DMS 273 treated with DMSO at 0.1 percent for 48 hours (cell line): ENCODE measurements at regions not wholly inside any gene's neighbourhood (a gene's known extent, or its start where the extent isn't known, plus 50 kb on each side); places are given as distances from the start of the nearest gene placed in this dataset.
"Not testable (repeated sequence)": the region's sequence is repeated elsewhere in the genome, so short reads cannot be mapped to it uniquely, and the experiment has no call there.

Source experiments
- DNase-seq: peaks from one replicate; lab custom pipeline; 2025; lab: John Stamatoyannopoulos, UW

DNA sequence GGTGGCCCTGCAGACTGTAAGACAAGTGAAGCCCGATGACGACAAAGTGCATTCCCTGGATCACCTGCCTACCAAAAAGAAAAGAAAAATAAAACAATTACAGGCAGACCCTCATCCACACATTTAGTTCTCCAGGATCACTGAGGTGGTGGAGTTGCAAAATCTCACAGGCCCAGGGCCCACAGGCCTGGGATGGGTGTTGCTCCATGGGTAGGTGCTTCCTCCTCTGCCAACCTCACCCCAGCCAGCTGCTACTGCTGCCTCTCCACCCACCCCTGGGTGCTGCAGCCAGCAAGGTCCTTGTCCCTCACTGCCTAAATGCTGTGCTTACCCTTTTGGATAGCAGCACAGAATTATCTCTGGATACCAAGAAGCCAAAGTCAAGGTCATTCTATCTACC, 146.4 kb upstream of the GALNT2 start:
- no peak for DNase-seq

DNA sequence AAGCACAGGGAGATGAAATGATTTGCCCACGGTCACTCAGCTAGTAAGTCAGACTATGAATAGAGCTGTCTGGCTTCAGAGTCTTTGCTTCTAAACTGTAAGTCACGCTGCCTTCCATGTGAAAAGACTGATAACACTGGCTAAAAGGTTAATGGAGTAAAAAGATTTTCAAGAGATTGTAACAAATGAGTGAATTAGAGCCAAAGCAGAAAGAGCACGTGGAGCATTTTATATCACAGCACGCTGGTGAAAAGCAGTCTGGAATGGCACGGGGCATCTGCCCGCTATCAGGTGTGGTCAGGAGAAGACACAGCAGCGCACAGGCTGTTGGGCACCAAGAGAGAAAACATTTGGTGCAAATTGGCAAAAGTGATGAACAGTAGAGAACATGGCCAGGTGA, 144.8 kb upstream of the GALNT2 start:
- no peak for DNase-seq

DNA sequence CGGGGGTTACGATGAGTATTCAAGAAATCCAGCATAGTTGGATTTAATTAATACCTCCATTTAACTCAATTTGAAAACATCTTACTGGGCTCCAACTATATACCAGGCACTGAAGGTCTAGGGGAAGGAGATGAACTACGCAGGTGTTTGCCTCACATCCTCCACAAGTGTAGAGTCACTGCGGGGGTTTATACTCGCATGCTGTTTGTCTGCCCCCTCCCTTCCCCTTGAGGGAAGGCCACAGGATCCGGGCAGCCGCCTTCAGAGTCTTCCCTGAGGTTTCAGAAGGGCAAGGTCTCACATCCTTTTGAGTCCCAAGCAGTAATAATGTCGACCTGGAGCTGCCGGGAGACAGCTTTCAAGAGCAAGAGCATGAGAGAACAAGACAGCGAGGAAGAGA, 142.4 kb upstream of the GALNT2 start:
- no peak for DNase-seq

DNA sequence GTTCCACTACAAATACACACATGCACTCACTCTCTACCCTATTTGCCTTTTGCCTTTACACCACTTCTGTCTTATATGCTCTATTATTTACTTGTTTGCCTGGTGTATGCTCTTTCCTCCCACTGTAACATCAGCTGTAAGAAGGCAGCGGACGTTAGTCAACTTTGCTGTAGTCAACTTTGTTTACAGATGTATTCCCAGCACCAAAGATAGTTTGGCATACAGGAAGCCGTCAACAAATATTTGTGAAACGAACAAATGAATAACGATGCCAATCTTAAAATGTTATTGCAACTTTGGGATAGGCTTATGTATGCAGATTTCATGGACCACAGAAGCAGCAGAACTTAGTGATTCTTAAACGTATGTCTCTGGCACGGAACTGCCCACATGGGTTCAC, 138.3 kb upstream of the GALNT2 start:
- DNase-seq = no peak

DNA sequence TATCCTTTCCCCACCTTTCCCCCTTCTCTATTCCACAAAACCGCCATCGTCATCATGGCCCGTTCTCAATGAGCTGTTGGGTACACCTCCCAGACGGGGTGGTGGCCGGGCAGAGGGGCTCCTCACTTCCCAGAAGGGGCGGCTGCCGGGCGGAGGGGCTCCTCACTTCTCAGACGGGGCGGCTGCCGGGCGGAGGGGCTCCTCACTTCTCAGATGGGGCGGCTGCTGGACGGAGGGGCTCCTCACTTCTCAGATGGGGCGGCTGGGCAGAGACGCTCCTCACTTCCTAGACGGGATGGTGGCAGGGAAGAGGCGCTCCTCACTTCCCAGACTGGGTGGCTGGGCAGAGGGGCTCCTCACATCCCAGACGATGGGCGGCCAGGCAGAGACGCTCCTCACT, 135.3 kb upstream of the GALNT2 start:
- DNase-seq = not testable (repeated sequence)

DNA sequence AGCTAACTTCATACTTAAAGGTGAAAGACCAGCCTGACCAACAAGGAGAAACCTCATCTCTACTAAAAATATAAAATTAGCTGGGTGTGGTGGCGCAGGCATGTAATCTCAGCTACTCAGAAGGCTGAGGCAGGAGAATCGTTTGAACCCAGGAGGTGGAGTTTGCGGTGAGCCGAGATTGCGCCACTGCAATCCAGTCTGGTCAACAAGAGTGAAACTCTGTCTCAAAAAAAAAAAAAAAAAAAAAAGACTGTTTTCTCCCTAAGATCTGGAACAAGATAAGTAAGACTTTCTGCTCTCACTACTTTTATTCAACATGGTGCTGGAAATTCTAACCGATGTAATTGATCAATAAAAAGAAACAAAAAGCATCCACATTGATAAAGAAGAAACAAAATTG, 131.9 kb upstream of the GALNT2 start:
- not testable (repeated sequence) for DNase-seq

DNA sequence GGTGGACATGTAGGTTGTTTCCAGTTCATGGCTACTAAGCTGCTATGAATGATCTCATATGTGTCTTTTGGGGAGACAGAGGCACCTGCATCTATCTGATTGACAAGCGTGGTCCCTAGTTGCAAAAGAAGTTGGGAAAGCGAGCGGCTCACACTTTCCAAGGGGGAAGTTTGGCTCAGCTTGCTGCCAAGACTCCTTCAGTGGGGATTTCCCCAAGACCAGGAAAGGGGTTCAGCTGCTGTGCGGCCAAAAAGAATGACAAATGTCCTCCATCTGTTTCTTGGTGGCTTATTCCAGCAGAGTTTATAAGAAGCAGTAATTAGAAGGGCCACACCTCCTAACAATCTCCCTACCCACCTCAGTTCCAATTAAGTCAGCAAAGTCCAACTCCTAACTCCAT, 128.5 kb upstream of the GALNT2 start:
- no peak for DNase-seq

DNA sequence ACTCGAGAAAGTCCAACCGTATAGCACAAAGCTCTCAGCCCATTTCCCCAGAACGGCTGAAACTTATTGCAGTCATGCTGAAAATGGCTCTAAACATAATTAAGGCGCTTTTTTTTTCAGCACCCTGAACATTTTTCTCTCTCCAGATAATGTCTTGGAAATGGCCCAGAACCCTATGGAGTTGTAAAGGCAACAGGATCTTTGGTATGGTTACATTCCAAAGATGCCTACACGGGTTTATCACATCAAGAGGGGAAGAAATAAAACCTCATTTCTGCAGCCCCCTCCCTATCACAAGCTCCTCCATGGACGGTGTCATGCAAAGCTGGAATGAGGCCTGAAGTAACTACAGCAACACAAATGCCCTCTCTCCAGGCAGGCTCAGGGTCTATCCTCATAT, 126.4 kb upstream of the GALNT2 start:
- no peak for DNase-seq

DNA sequence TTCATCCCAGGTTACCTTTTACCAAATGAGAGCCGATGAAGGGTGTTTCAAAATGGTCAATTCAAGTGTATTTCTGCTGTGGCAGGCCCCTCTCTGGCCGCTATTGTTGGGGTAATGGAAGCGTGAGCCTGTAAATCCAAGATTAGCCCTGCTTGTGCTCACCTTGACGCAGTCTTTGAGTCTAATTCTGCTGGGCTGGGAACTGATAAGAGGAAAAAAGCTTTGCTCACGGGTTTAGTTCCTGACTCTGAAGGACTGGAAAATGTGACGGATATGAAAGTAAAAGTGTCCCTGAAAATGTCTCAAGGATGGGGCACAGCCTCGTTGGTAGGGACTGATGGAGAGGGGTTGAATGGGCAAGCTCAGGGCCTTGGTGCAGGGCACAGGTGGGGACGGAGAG, 125.9 kb upstream of the GALNT2 start:
- DNase-seq = no peak

DNA sequence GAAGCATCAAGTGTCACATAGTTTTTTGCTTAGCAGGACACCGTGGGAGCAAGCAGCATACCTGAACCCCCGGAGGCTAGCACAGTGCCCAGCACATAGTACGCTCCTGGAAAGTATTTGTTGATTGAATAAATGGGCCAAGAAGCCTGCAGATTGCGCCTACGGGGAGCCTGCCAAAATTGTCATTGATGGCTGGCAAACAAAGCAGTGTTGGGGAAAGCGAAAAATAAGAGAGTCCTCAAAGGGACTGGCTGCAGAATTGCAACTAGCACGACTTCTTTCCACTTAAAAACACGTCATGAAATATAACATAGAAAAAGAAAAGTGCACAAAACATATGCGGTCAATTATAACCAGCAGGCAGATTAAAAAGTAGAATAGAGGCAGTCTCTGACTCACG, 125.2 kb upstream of the GALNT2 start:
- DNase-seq = no peak

DNA sequence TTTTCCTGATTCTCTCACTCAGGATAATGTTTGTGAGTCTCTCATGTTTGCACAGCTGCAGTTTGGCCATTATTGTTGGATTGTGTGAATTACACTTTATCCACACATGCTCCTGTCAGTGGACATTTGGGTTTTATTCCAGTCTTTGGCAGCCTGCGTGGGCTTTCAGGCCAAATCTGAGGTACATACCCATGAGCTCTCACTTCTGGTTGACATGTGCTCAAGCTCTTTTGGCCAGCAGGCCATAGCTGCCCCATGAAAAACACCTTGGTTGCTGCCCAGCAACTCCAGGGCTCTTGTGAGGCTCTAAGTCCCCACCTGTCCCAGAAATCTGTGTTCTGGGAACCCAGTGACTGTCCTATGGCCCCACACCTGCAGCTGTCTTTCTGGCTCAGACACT, 124.5 kb upstream of the GALNT2 start:
- no peak for DNase-seq

DNA sequence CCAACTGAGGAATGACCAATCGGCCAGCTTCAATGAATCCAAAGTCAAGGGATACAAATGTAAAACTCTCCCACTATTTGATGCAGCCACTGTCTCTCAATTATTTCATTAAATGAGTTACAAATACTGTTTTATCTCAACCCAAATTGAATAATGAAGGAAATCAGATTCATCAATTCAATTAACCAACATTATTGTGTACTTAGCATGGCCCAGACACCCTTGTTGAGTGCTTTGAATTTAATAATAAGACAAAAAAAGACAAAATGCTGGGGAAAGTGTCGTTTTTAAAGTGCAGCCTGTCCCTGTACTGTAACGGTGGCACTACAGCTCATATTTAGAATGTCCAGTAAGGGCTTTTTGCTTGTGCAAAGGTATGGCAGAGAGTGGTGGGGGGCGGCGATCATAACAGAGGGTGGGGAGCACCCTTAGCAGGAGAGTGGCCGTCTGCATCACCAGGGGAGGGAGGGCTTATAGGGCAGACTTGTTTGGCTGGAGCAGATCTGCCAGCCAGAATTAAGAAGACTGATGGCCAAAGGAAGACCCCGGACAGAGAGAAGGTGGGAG, 123.8 kb upstream of the GALNT2 start:
- no peak for DNase-seq

DNA sequence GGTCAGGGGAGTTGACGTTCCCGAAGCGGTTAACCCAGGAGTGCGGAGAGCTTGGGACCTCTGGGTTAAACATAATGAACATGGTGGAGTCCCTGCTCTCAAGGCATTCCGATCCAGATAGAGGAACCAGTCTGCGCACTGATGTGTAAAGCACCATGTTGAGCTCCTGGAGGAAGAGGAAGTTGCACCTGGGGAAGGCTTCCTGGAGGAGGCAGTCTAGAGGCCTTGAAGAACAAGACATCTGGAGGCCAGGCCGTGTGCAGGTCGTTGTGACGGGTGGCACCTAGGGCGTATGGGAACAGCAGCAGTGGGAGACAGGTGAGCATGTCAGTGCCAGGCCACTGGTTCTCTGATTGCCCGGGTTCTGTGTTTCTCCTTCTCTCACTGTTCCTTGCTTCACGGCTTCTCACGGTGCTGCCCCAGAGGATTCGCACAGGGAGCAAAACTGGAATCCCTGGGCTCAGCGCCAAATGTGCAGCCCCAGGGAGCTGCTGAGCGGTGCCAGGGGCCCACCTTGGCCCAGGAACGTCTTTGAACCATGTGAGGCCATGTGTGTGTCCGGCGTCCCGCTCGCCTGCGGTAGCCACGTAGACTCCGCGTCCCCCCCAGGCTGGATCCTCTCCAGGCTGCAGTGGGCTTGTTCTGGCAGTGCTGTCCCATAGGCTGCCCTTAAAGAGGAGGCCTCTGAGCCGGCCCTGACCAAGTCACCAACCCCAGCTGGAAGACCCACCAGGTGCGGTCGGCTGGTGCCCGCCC, 122.9 kb upstream of the GALNT2 start:
- no peak for DNase-seq

DNA sequence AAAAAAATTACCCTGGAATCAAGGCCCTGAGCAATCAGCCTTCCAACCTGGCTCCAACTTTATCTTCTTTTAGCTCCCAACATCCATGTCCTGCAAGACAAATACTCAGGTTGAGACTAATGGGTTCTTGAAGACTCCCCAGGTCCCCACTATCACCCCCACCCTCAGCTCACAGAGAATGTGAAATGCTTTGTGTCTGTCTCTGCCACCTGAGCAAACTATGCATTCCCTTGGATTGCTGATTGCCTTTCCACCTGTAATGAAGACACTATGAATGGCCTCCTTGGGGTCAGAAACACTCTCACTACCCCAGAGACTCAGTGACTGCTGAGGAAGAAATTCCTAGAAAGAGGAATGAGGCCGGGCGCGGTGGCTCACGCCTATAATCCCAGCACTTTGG, 121.2 kb upstream of the GALNT2 start:
- DNase-seq = no peak

DNA sequence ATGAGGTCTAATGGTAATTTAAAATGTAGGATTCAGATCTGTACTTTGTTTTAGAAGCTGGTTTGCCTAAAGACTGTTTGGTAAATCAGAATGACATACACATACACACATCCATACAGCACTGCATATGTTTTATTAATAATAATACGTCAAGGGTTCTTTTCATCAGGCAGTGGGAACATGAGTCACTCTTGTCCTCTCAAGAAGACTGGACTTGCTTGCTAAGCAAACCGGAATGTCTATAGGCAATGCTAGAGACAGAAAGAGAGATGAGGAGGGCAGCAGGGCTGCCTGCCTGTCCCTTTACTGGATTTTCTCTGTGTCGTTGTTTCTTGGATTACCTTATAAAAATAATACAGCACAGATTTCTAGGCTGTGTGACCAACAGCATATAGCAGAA, 119.1 kb upstream of the GALNT2 start:
- no peak for DNase-seq

DNA sequence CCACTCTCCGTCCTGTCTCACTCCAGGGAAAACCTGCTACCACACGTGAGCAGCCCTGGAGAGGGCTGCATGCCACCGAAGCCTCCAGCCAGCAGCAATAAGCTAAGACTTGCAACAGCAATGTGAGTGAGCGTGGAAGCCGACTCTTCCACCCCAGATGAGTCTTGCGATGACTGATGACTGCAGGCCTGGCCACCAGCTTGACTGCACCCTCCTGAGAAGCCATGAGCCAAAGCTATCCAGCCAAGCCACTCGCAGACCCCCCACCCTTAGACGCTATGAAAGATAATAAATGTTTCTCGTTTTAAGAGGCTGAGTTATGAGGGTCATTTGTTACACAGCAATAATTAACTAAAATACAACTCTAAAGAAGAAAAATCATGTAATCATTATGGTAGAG, 118.6 kb upstream of the GALNT2 start:
- no peak for DNase-seq

DNA sequence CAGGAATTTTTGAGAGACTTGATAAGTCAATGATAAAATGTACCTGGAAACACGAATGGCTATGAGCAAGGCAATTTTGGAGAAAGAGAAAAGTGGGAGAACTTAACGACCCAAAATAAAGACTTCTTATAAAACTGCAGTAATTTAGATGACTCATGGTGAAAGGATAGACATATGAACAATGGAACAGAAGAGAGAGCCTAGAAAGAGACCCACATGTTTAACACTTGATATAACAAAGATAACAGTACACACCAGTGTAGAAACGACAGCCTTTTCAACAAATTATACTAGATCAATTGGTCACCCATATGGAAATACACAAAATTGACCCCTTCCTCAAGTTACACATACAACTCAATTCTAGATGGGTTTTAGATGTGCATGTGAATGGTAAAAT, 117.5 kb upstream of the GALNT2 start:
- DNase-seq = no peak

DNA sequence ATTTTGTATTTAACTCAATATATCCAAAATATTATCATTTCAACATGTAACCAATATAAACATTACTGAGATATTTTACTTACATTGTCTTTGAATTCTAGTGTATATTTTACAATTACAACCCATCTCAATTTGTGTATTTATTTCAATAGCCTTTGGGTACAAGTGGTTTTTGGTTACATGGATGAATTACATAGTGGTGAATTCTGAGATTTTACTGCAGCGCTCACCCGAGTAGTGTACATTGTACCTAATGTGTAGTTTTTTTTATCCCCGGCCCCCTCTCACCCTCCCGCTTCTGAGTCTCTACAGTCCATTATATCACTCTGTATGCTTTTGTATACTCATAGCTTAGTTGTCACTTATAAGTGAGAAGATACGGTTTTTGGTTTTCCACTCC, 117.0 kb upstream of the GALNT2 start:
- no peak for DNase-seq

DNA sequence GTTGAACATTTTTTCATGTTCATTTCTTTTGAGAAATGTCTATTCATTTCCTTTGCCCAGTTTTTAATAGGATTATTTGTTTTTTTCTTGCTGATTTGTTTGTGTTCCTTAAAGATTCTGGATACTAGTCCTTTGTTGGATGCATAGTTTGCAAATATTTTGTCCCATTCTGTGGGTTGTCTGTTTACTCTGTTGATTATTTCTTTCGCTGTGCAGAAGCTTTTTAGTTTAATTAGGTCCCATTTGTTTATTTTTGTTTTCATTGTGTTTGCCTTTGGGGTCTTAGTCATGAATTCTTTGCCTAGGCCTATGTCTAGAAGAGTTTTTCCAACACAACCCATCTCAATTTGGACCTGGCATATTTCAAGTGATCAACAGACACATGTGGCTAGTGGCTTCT, 116.1 kb upstream of the GALNT2 start:
- no peak for DNase-seq

DNA sequence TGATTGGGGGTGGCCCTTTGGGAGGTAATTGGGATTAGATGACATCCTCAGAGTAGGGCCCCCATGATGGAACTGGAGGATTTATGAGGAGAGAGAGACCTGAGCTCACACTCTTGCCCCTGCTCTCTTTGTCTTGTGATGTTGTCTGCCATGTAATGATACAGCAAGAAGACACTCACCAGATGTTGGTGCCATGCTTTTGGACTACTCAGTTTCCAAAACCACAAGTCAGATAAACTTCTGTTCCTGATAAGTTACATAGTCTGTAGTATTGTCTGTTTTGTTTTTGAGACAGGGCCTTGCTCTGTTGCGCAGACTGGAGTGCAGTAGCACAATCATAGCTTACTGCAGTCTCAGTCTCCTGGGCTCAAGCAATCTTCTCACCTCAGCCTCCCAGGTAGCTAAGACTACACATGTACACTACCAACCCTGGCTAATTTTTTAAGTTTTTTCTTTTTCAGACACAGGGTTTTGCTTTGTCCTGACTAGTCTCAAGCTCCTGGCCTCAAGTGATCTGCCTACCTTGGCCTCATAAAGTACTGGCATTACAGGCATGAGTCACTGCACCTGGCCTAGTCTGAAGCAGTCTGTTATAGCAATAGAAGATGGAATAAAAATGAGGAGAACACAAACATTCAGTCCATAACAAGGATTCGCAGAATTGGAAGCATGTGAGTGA, 115.0 kb upstream of the GALNT2 start:
- DNase-seq = no peak

DNA sequence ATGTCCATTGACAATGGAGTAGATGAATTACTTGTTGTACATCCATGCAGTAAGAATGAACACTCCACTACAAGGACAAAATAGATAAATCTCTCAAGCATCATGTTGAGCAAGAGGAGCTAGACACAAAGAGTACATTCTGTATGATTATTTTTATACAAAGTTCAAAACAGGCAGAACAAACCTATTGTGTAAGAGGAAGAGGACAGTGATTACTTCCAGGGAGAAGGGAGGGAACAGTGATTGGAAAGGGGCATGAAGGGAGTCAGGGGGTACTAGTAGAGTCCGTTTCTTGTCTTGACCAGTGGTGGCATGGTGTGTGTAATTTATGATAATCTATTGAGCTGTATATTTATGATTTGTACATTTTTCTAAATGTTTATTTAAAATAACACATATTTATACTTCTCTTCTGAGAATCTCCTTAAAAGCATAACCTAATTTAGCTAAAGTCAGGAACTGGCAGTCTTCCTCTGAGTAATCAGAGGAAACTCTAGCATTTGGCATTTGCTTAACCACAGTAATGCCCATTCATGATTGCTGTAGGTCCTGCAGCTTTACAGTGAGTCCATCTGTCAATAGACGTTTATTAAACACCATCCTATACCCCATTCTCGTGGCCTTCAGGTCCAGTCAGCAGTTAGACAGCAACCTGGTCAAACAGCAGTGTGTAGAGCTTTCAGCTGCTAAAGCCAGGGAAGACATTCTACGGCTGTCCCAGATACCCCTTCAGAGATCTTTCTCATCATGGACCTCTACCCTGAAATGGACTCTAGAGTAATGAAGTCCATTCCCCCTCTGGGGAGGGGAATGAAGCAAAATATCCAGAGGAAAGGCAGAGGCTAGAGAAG, 114.1 kb upstream of the GALNT2 start:
- no peak for DNase-seq

DNA sequence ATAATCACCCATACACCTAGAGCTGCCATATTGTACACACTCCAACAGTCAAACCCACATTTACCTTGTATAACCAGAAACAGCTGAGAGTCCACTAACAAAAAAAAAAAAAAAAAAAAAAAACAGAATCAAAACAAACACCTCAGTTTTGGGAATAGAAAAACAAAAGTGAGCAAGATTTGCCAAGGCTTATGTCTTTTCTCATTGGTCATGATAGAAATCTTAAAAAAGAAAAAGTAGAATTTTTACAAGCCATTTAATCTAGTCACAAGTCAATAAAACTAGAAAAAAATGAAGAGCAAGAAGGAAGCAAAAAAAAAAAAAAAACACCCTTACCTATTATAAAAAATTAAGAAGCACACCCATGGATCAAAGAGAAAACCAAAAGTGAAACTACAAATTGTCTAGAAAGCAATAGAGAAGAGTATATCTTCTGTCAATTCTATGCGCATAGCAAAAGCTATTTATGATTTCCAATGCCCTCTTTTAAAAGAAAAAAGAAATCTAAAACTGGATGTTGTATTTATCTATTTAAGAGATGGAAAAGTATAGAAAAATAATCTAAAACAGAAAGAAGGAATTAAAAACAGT, 113.2 kb upstream of the GALNT2 start:
- DNase-seq = no peak
